ENCODE measurements at regions not wholly inside any gene's neighbourhood (a gene's known extent, or its start where the extent isn't known, plus 50 kb on each side); places are given as distances from the start of the nearest gene placed in this dataset.

DNA sequence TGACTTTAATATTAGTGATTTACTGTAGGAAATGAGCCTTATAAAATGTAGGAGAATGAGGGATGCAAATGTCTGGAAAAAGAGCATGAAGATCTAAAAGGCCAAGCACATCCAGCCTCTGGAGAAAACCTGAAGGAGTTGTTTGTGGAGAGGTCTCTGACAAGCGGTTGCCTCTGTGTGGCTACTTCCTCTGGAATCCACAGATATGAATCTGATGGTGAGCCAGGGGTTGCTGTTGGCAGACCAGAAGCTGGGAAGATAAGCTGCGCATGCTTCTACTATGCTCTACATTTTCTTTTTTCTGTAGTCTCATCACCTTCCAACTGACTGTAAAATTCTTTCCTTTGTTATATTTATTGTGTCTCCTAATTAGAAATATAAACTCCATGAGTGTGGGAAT lies 248.6 kb downstream of the OLFM3 start:
- no peak for TF ChIP-seq RCOR1 (IDR thresholded peaks at IDR 0.05; ENCODE audit: low read depth, low read length)
- TF ChIP-seq CHD4 (IDR thresholded peaks at IDR 0.05; ENCODE audit: borderline replicate concordance): no peak
- TF ChIP-seq, protein P1, sequence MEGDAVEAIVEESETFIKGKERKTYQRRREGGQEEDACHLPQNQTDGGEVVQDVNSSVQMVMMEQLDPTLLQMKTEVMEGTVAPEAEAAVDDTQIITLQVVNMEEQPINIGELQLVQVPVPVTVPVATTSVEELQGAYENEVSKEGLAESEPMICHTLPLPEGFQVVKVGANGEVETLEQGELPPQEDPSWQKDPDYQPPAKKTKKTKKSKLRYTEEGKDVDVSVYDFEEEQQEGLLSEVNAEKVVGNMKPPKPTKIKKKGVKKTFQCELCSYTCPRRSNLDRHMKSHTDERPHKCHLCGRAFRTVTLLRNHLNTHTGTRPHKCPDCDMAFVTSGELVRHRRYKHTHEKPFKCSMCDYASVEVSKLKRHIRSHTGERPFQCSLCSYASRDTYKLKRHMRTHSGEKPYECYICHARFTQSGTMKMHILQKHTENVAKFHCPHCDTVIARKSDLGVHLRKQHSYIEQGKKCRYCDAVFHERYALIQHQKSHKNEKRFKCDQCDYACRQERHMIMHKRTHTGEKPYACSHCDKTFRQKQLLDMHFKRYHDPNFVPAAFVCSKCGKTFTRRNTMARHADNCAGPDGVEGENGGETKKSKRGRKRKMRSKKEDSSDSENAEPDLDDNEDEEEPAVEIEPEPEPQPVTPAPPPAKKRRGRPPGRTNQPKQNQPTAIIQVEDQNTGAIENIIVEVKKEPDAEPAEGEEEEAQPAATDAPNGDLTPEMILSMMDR (IDR thresholded peaks at IDR 0.05): no peak
- TF ChIP-seq MAZ (IDR thresholded peaks at IDR 0.05; ENCODE audit: borderline replicate concordance, low read depth, low read length): no peak
- TF ChIP-seq FOXS1 (CRISPR knock-in tag; IDR thresholded peaks at IDR 0.05): no peak

Measured in A549 (cell line).